IMR-90 (cell line): ENCODE measurements at regions not wholly inside any gene's neighbourhood (a gene's known extent, or its start where the extent isn't known, plus 50 kb on each side); places are given as distances from the start of the nearest gene placed in this dataset.

Experiments
- ATAC-seq: fragments of 200-7000 bp; cut with Tn5 transposase; 2 replicates; pipeline ENCODE4 v1.9.1; 2020; ENCODE audit warnings: low read depth, mild to moderate bottlenecking, moderate library complexity
- BruUV-seq: library from RNA; stranded (reverse); fragments of 400-500 nt; replicated peaks from 2 replicates; lab custom pipeline; 2021; lab: Mats Ljungman, UMichigan
- CTCF ChIA-PET: fragments of 300-600 bp; formaldehyde crosslinking; extraction: SDS; loops from one replicate; lab custom pipeline; 2021; ENCODE audit warnings: antibody characterized with exemption; lab: Yijun Ruan, JAX
- POLR2A ChIA-PET: fragments of 300-600 bp; sonication (Branson Sonifier 250); formaldehyde crosslinking; loops from one replicate; lab custom pipeline; 2022; ENCODE audit warnings: antibody characterized with exemption; ENCODE audit not compliant: unreplicated experiment; lab: Charles Lee
- DNase-seq: peaks from one replicate; pipeline ENCODE4 v3.0.0; 2013
- H2AFZ ChIP-seq: replicated peaks from 2 replicates; pipeline ENCODE3; 2013; ENCODE audit warnings: low read length, mild to moderate bottlenecking; ENCODE audit not compliant: poor library complexity
- H2AK5ac ChIP-seq: 2 replicates; pipeline ENCODE4 v1.6.1; 2013; ENCODE audit warnings: low read depth, low read length, inconsistent platforms
- H2AK9ac ChIP-seq: replicated peaks from 2 replicates; pipeline ENCODE3; 2013; ENCODE audit warnings: mild to moderate bottlenecking, low read depth, low read length, moderate library complexity; ENCODE audit not compliant: poor library complexity
- H2BK120ac ChIP-seq: 2 replicates; pipeline ENCODE4 v1.6.1; 2013; ENCODE audit warnings: low read depth, low read length, inconsistent platforms
- H2BK15ac ChIP-seq: 3 replicates; pipeline ENCODE4 v1.6.1; 2013; ENCODE audit warnings: low read depth, low read length, inconsistent platforms
- H2BK20ac ChIP-seq: 2 replicates; pipeline ENCODE4 v1.6.1; 2013; ENCODE audit warnings: low read depth, mild to moderate bottlenecking, inconsistent platforms, low read length, moderate library complexity
- H2BK5ac ChIP-seq: 2 replicates; pipeline ENCODE4 v1.6.1; 2013; ENCODE audit warnings: mild to moderate bottlenecking, low read depth, low read length, inconsistent platforms; ENCODE audit not compliant: poor library complexity, severe bottlenecking
- H3K14ac ChIP-seq: replicated peaks from 2 replicates; pipeline ENCODE4 v1.6.1; 2013; ENCODE audit warnings: low read depth, low read length, inconsistent platforms
- H3K18ac ChIP-seq: 2 replicates; pipeline ENCODE4 v1.6.1; 2013; ENCODE audit warnings: low read depth, low read length, control low read depth
- H3K23ac ChIP-seq: 2 replicates; pipeline ENCODE4 v1.6.1; 2013; ENCODE audit warnings: low read depth, low read length, inconsistent platforms
- H3K27ac ChIP-seq: 2 replicates; pipeline ENCODE4 v1.5.1; 2013; ENCODE audit warnings: mild to moderate bottlenecking, control low read depth, low read length; ENCODE audit not compliant: insufficient read depth
- H3K27me3 ChIP-seq: 2 replicates; pipeline ENCODE4 v1.6.1; 2013; ENCODE audit warnings: low read length; ENCODE audit not compliant: control insufficient read depth, insufficient read depth
- H3K36me3 ChIP-seq: 2 replicates; pipeline ENCODE4 v1.6.1; 2013; ENCODE audit warnings: low read length, mixed read lengths; ENCODE audit not compliant: control insufficient read depth, insufficient read depth
- H3K4ac ChIP-seq: 2 replicates; pipeline ENCODE4 v1.6.1; 2013; ENCODE audit warnings: low read depth, low read length, inconsistent platforms
- H3K4me1 ChIP-seq: 2 replicates; pipeline ENCODE4 v1.6.1; 2013; ENCODE audit warnings: low read length, mixed read lengths; ENCODE audit not compliant: control insufficient read depth, insufficient read depth
- H3K4me2 ChIP-seq: 2 replicates; pipeline ENCODE4 v1.6.1; 2013; ENCODE audit warnings: low read depth, mild to moderate bottlenecking, control low read depth, low read length, moderate library complexity
- H3K4me3 ChIP-seq: 2 replicates; pipeline ENCODE4 v1.5.1; 2013; ENCODE audit warnings: low read depth, mild to moderate bottlenecking, control low read depth, low read length, moderate library complexity; ENCODE audit not compliant: insufficient read depth
- H3K56ac ChIP-seq: 2 replicates; pipeline ENCODE4 v1.6.1; 2013; ENCODE audit warnings: low read length, inconsistent platforms; ENCODE audit not compliant: insufficient read depth; ENCODE audit errors: extremely low read depth
- H3K79me1 ChIP-seq, 2 experiments: 2 replicates each; pipeline ENCODE4 v1.6.1; 2013; ENCODE audit warnings: low read length in 2 of 2, inconsistent platforms in 1 of 2, low read depth in 1 of 2
- H3K9ac ChIP-seq: 2 replicates; pipeline ENCODE4 v1.6.1; 2013; ENCODE audit warnings: low read depth, low read length, control low read depth
- H3K9me1 ChIP-seq: 2 replicates; pipeline ENCODE4 v1.6.1; 2013; ENCODE audit warnings: low read length, inconsistent platforms; ENCODE audit not compliant: insufficient read depth
- H3K9me3 ChIP-seq: 2 replicates; pipeline ENCODE4 v1.6.1; 2013; ENCODE audit warnings: low read length; ENCODE audit not compliant: control insufficient read depth, insufficient read depth
- H4K20me1 ChIP-seq: 2 replicates; pipeline ENCODE4 v1.6.1; 2013; ENCODE audit warnings: low read length, inconsistent platforms; ENCODE audit not compliant: insufficient read depth
- H4K5ac ChIP-seq: 2 replicates; pipeline ENCODE4 v1.6.1; 2013; ENCODE audit warnings: mild to moderate bottlenecking, low read depth, low read length, control low read depth
- H4K8ac ChIP-seq, 2 experiments: 2 replicates each; pipeline ENCODE4 v1.6.1; 2013; ENCODE audit warnings: low read depth in 2 of 2, low read length in 2 of 2, control low read depth in 1 of 2, inconsistent platforms in 1 of 2
- H4K91ac ChIP-seq: 2 replicates; pipeline ENCODE4 v1.6.1; 2013; ENCODE audit warnings: low read depth, low read length, inconsistent platforms; ENCODE audit not compliant: insufficient read depth
- BHLHE40 ChIP-seq: fragments of 150-350 bp; IDR thresholded peaks from 2 replicates; pipeline ENCODE4 v1.6.1; 2016; ENCODE audit warnings: mild to moderate bottlenecking, low read depth, low read length
- CEBPB ChIP-seq: IDR thresholded peaks from 2 replicates; pipeline ENCODE4 v1.6.1; 2012; ENCODE audit warnings: low read depth, low read length, improper control_type of control experiment
- CHD1 ChIP-seq: IDR thresholded peaks from 2 replicates; pipeline ENCODE4 v1.6.1; 2012; ENCODE audit warnings: low read depth, low read length, improper control_type of control experiment
- CTCF ChIP-seq: conservative IDR thresholded peaks from 2 replicates; pipeline ENCODE4 v1.5.1; 2012; ENCODE audit warnings: mild to moderate bottlenecking, low read depth, low read length, improper control_type of control experiment
- ELK1 ChIP-seq: fragments of 150-350 bp; IDR thresholded peaks from 2 replicates; pipeline ENCODE4 v1.6.1; 2016; ENCODE audit warnings: low read depth, mild to moderate bottlenecking, low read length, moderate library complexity, borderline replicate concordance
- FOS ChIP-seq: fragments of 150-350 bp; IDR thresholded peaks from 2 replicates; pipeline ENCODE4 v1.6.1; 2016; ENCODE audit warnings: low read depth, low read length
- MAFK ChIP-seq: IDR thresholded peaks from 2 replicates; pipeline ENCODE4 v1.6.1; 2012; ENCODE audit warnings: low read depth, low read length, improper control_type of control experiment
- MAZ ChIP-seq: IDR thresholded peaks from 2 replicates; pipeline ENCODE4 v1.6.1; 2012; ENCODE audit warnings: low read depth, mild to moderate bottlenecking, low read length, improper control_type of control experiment, moderate library complexity, borderline replicate concordance
- MXI1 ChIP-seq: IDR thresholded peaks from 2 replicates; pipeline ENCODE4 v1.6.1; 2012; ENCODE audit warnings: low read depth, mild to moderate bottlenecking, low read length, moderate library complexity, borderline replicate concordance
- NFE2L2 ChIP-seq: fragments of 150-350 bp; IDR thresholded peaks from 2 replicates; pipeline ENCODE4 v1.6.1; 2016; ENCODE audit warnings: low read depth, mild to moderate bottlenecking, low read length
- POLR2A ChIP-seq: IDR thresholded peaks from 2 replicates; pipeline ENCODE4 v1.6.1; 2012; ENCODE audit warnings: mild to moderate bottlenecking, low read depth, low read length
- RAD21 ChIP-seq: IDR thresholded peaks from 2 replicates; pipeline ENCODE4 v1.6.1; 2012; ENCODE audit warnings: low read length, improper control_type of control experiment
- RCOR1 ChIP-seq: IDR thresholded peaks from 2 replicates; pipeline ENCODE4 v1.6.1; 2012; ENCODE audit warnings: mild to moderate bottlenecking, low read length, improper control_type of control experiment; ENCODE audit not compliant: insufficient replicate concordance
- RFX5 ChIP-seq: IDR thresholded peaks from 2 replicates; pipeline ENCODE4 v1.8.0; 2012; ENCODE audit warnings: low read depth, mild to moderate bottlenecking, low read length, moderate library complexity
- SMC3 ChIP-seq: fragments of 150-350 bp; IDR thresholded peaks from 2 replicates; pipeline ENCODE4 v1.6.1; 2016; ENCODE audit warnings: low read depth, mild to moderate bottlenecking, antibody characterized with exemption, low read length, moderate library complexity
- USF2 ChIP-seq: fragments of 150-350 bp; IDR thresholded peaks from 2 replicates; pipeline ENCODE4 v1.6.1; 2017; ENCODE audit warnings: mild to moderate bottlenecking, antibody characterized with exemption, low read length, low read depth
- WGBS, 2 experiments: methylation state at CpG; one replicate each; pipeline versions ENCODE4 v1.1.5 to v1.1.7; 2013; ENCODE audit warnings: missing lambda C conversion rate in 2 of 2; ENCODE audit not compliant: insufficient read length in 1 of 2; ENCODE audit errors: extremely low coverage in 2 of 2; 5-methylcytosine and 5-hydroxymethylcytosine counted together
- dilution Hi-C: fragments of 300-500 bp; cut with HindIII; formaldehyde crosslinking; loops from one replicate; pipeline ENCODE4 v1.14.3; 2018; ENCODE audit warnings: low sequenced_read_pairs; ENCODE audit not compliant: unreplicated experiment
- in situ Hi-C: fragments of 300-500 bp; cut with MboI; formaldehyde crosslinking; loops from 3 replicates; pipeline ENCODE4 v1.14.3; 2019; ENCODE audit warnings: low sequenced_read_pairs, inconsistent platforms, mixed read lengths
- intact Hi-C: fragments of 100-400 bp; cut with micrococcal nuclease; formaldehyde crosslinking; loops from 2 replicates; pipeline ENCODE4 v1.10.0; 2022

DNA sequence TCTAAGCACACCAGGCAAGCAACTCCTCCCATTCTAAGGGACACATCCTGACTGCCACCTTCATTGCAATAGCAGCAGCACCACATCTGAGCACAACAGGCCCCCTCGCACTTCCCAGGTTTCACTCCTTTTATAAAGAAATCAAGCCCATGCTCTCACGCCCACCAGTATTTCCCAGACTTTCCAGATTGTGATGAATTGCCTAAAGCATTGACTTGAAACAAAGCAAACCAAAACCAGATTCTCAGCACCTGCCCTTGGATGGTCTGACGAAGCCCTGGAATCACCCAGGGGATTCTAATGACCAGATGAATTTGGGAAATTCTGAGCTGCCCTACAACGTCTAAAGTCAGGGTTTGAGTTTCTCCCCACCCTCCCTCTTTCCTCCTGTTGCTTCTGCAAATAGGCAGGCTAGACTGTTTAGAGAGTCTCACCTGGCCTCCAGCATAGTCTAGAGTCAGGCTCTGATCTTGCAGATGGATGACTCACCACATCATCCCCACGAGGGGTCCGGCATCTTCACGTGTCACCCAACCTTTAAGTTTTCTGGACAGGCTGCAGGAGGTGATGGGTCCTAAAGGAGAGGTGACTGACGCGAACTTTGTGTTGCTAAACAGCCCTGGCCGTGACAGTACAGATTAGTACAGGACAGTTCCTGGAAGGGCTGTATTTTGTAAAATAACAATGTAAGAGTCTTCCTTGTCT lies 198.0 kb downstream of the SKIDA1 start:
- H3K4me1 ChIP-seq: no peaks in the 10 kb centered on the region; the same call in 1 of the 2 replicates
- CTCF ChIA-PET: no interaction called here
- no peak overlapping the region for H2AK9ac ChIP-seq
- H3K36me3 ChIP-seq: no peaks in the 10 kb centered on the region
- no peak overlapping the region for H4K8ac ChIP-seq
- H3K56ac ChIP-seq: no peak overlapping the region
- no peak overlapping the region for H3K14ac ChIP-seq
- in situ Hi-C loops (no loop called here), intact Hi-C loops (no loop called here), dilution Hi-C loops (no loop called here)
- H2AFZ ChIP-seq: no peak overlapping the region
- no peak overlapping the region for H2BK15ac ChIP-seq
- DNase-seq (no peak), ATAC-seq (no peak)
- H3K9me3 ChIP-seq: no peaks in the 10 kb centered on the region
- POLR2A ChIA-PET: no interaction called here
- H2BK20ac ChIP-seq: no peak overlapping the region
- no peak overlapping the region for H3K27ac ChIP-seq
- no peak overlapping the region for H3K4ac ChIP-seq
- H3K4me2 ChIP-seq: no peak overlapping the region
- no peak overlapping the region for H3K18ac ChIP-seq
- H2BK120ac ChIP-seq: no peak overlapping the region
- no TSS peak for BruUV-seq
- H4K91ac ChIP-seq: no peak overlapping the region
- no peak overlapping the region for H2BK5ac ChIP-seq
- H4K20me1 ChIP-seq: no peaks in the 10 kb centered on the region
- H3K9me1 ChIP-seq: no peaks in the 10 kb centered on the region
- no peak overlapping the region for H3K4me3 ChIP-seq
- no peak for TF ChIP-seq BHLHE40
- TF ChIP-seq NFE2L2: no peak
- no peak for TF ChIP-seq MAZ
- TF ChIP-seq FOS: no peak
- no peak for TF ChIP-seq RCOR1
- TF ChIP-seq ELK1: no peak
- no peak for TF ChIP-seq CEBPB
- no peak for TF ChIP-seq POLR2A
- TF ChIP-seq MXI1: no peak
- no peak for TF ChIP-seq CHD1
- TF ChIP-seq USF2: no peak
- TF ChIP-seq RAD21: no peak
- TF ChIP-seq SMC3: no peak
- no peak for TF ChIP-seq RFX5
- TF ChIP-seq MAFK: no peak
- no peak for TF ChIP-seq CTCF
- H2AK5ac ChIP-seq: no peak overlapping the region
- no peak overlapping the region for H3K9ac ChIP-seq
- H3K23ac ChIP-seq: no peak overlapping the region
- H3K79me1 ChIP-seq: no peaks in the 10 kb centered on the region
- H3K27me3 ChIP-seq: no peaks in the 10 kb centered on the region
- WGBS, 2 experiments: 71% methylated on average over 2 of the region's 10 CpGs; no CpG with 5 or more reads in 1 of the 2 experiments
- no peak overlapping the region for H4K5ac ChIP-seq
